NB4 (cell line): ENCODE measurements at regions not wholly inside any gene's neighbourhood (a gene's known extent, or its start where the extent isn't known, plus 50 kb on each side); places are given as distances from the start of the nearest gene placed in this dataset.

Source experiments
- MYC ChIP-seq: IDR thresholded peaks from 2 replicates; pipeline ENCODE4 v1.6.1; 2011; ENCODE audit warnings: low read depth, low read length
- POLR2A ChIP-seq: IDR thresholded peaks from 2 replicates; pipeline ENCODE4 v1.6.1; 2011; ENCODE audit warnings: mild to moderate bottlenecking; ENCODE audit not compliant: insufficient read length; ENCODE audit errors: extremely low read depth
- TF ChIP-seq, protein P1 (sequence below): IDR thresholded peaks from one replicate; pipeline ENCODE4 v1.5.1; 2012; ENCODE audit warnings: low read depth, low read length

DNA sequence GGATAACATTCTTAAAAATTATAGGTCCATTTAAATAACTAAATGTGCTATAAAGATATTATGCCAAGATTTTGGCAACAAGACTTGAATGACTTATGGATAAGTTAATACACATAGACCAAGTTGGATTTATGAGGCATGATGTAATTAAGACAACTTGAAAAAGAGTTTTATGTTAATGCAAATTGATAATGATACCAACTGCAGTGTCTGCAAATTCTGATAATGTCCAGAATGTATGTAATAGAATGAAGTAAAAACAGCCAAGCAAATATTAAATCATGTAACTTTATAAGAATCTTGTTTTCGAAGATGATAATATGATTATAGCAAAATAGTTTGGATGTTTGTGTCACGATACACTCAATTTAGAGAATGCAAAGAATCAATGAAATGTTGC lies 868.3 kb downstream of the DNAJB9 start:
- TF ChIP-seq, protein P1, sequence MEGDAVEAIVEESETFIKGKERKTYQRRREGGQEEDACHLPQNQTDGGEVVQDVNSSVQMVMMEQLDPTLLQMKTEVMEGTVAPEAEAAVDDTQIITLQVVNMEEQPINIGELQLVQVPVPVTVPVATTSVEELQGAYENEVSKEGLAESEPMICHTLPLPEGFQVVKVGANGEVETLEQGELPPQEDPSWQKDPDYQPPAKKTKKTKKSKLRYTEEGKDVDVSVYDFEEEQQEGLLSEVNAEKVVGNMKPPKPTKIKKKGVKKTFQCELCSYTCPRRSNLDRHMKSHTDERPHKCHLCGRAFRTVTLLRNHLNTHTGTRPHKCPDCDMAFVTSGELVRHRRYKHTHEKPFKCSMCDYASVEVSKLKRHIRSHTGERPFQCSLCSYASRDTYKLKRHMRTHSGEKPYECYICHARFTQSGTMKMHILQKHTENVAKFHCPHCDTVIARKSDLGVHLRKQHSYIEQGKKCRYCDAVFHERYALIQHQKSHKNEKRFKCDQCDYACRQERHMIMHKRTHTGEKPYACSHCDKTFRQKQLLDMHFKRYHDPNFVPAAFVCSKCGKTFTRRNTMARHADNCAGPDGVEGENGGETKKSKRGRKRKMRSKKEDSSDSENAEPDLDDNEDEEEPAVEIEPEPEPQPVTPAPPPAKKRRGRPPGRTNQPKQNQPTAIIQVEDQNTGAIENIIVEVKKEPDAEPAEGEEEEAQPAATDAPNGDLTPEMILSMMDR = no peak
- no peak for TF ChIP-seq POLR2A
- TF ChIP-seq MYC = no peak
